ENCODE measurements at regions not wholly inside any gene's neighbourhood (a gene's known extent, or its start where the extent isn't known, plus 50 kb on each side); places are given as distances from the start of the nearest gene placed in this dataset.

DNA sequence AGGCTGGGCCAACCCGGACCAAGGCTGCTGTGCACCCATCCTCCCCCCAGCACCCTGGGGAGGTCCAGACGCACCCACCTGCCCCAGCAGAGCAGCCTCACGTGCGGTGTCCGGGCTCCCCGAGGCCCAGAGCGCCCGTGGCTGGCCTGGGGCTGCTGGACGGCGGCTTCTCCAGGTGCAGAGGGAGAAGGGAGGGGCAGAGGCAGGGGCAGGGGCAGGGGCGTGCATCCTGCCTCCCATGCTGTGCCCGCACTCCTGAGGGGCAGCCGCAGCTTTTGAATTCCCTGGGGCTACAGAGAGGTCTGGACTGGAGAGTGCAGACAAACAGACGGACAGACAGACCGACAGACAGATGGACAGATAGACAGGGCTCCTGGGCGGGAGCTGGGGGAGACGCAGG is 83.6 kb upstream of the PRR5 start:
- H3K4me3 ChIP-seq, result no peak overlapping the region
- ATAC-seq (no peak), DNase-seq (no peak)
- H3K9me3 ChIP-seq, result peaks cover 0 to 4% (median 0%) of the 10 kb centered on the region in 4 donors
- 70% methylated on average over 2 of the region's 17 CpGs for WGBS (ENCODE audit: insufficient coverage, low coverage, low lambda C conversion rate, missing lambda C conversion rate)
- intact Hi-C loops (cut with DNase I), result no loop called here
- no peak overlapping the region for H3K27ac ChIP-seq
- no peaks in the 10 kb centered on the region for H3K4me1 ChIP-seq
- H3K36me3 ChIP-seq, result no peaks in the 10 kb centered on the region
- TF ChIP-seq POLR2A (IDR thresholded peaks at IDR 0.05), result no peak
- TF ChIP-seq, protein P1, sequence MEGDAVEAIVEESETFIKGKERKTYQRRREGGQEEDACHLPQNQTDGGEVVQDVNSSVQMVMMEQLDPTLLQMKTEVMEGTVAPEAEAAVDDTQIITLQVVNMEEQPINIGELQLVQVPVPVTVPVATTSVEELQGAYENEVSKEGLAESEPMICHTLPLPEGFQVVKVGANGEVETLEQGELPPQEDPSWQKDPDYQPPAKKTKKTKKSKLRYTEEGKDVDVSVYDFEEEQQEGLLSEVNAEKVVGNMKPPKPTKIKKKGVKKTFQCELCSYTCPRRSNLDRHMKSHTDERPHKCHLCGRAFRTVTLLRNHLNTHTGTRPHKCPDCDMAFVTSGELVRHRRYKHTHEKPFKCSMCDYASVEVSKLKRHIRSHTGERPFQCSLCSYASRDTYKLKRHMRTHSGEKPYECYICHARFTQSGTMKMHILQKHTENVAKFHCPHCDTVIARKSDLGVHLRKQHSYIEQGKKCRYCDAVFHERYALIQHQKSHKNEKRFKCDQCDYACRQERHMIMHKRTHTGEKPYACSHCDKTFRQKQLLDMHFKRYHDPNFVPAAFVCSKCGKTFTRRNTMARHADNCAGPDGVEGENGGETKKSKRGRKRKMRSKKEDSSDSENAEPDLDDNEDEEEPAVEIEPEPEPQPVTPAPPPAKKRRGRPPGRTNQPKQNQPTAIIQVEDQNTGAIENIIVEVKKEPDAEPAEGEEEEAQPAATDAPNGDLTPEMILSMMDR (IDR thresholded peaks at IDR 0.05), result no peak
- H3K27me3 ChIP-seq, result no peaks in the 10 kb centered on the region

DNA sequence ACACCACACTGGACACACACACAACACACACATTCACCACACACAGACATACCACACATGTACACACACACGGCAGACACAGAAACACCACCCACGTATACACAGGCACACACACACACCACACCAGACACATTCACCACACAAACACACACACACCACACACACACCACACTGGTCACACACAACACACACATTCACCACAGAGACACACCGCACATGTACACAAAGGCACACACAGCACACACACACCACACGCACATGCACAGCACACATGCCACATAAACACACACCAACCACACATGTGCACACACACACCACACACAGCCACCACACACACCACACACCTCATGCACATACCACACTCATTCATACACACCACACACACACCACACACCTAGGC is 84.2 kb upstream of the PRR5 start:
- DNase-seq (no peak), ATAC-seq (no peak)
- no peak for TF ChIP-seq POLR2A (IDR thresholded peaks at IDR 0.05)
- TF ChIP-seq, protein P1 (IDR thresholded peaks at IDR 0.05), result no peak
- intact Hi-C loops (cut with DNase I), result no loop called here
- H3K9me3 ChIP-seq, result peaks cover 0 to 4% (median 0%) of the 10 kb centered on the region in 4 donors
- no peaks in the 10 kb centered on the region for H3K27me3 ChIP-seq
- H3K4me1 ChIP-seq, result no peaks in the 10 kb centered on the region
- H3K36me3 ChIP-seq, result no peaks in the 10 kb centered on the region
- H3K4me3 ChIP-seq, result no peak overlapping the region
- no peak overlapping the region for H3K27ac ChIP-seq
- WGBS (ENCODE audit: insufficient coverage, low coverage, low lambda C conversion rate, missing lambda C conversion rate), result 58% methylated on average over 4 of the region's 4 CpGs

DNA sequence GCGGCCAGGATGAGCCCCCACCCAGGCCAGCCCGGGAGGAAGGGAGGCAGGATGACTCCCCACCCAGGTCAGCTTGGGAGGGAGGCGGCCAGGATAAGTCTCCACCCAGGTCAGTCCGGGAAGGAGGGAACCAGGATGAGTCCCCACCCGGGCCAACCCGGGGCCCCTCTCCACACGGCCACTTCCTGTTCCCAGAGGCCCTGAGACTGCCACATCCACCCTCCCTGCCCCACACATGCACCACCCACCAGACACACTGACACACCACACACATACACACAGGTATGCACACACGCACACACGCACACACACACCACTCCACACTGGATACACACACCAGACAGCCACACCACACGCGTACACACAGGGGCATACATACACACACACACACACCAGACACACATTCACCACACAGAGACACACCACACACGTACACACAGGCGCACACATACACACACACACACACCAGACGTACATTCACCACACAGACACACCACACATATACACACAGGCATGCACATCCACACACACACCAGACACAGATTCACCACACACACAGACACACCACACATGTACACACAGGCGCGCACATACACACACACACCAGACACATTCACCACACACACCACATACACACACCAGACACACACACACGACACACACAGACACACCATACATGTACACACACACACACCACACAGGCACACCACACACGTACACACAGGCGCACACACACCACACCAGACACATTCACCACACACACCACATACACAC is 84.9 kb upstream of the PRR5 start:
- Histone ChIP-seq H3K4me3 (no peak overlapping the region), H3K27me3 (no peaks in the 10 kb centered on the region), H3K27ac (no peak overlapping the region), H3K9me3 (peaks cover 0 to 4% (median 0%) of the 10 kb centered on the region in 4 donors), H3K4me1 (no peaks in the 10 kb centered on the region), H3K36me3 (no peaks in the 10 kb centered on the region)
- TF ChIP-seq POLR2A (IDR thresholded peaks at IDR 0.05), result no peak
- TF ChIP-seq, protein P1 (IDR thresholded peaks at IDR 0.05), result no peak
- DNase-seq, result no peak
- intact Hi-C loops (cut with DNase I), result no loop called here
- ATAC-seq, result peak in 1 of 4 donors; percentile 37
- 75% methylated on average over 11 of the region's 19 CpGs for WGBS (ENCODE audit: insufficient coverage, low coverage, low lambda C conversion rate, missing lambda C conversion rate)

DNA sequence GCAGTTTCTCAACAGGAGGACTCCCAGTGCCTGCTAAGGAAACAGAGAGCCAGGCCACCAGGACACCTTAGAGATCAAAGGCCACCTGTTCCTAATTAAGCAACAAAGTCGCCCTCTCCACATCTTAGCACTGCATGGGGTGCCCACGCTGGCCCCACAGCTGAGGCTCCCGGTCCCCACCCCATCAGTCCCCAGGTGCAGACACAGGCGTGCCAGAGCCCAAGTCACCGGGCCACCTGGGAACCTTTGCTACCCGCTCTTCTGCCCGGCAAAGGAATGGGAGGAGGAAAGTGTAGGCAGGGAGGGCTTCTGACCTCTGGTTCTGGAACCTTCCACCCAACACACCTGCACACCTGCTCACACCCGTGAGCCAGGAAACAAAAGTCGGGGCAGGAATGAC is 85.5 kb upstream of the PRR5 start:
- Histone ChIP-seq H3K36me3 (no peaks in the 10 kb centered on the region), H3K4me1 (no peaks in the 10 kb centered on the region), H3K27me3 (no peaks in the 10 kb centered on the region), H3K4me3 (no peak overlapping the region), H3K9me3 (peaks cover 0 to 4% (median 0%) of the 10 kb centered on the region in 4 donors), H3K27ac (no peak overlapping the region)
- WGBS (ENCODE audit: insufficient coverage, low coverage, low lambda C conversion rate, missing lambda C conversion rate), result 67% methylated on average over 8 of the region's 9 CpGs
- intact Hi-C loops (cut with DNase I), result no loop called here
- no peak for DNase-seq
- TF ChIP-seq, protein P1 (IDR thresholded peaks at IDR 0.05), result no peak
- no peak for TF ChIP-seq POLR2A (IDR thresholded peaks at IDR 0.05)
- ATAC-seq, result no peak
